Left lung (tissue), 4 donors: ENCODE measurements at regions not wholly inside any gene's neighbourhood (a gene's known extent, or its start where the extent isn't known, plus 50 kb on each side); places are given as distances from the start of the nearest gene placed in this dataset.
"Not testable (repeated sequence)": the region's sequence is repeated elsewhere in the genome, so short reads cannot be mapped to it uniquely, and the experiment has no call there.

ENCODE experiments used
- ATAC-seq: fragments of 200-7000 bp; cut with Tn5 transposase; one replicate; pipeline ENCODE4 v1.9.1; 2020; ENCODE audit warnings: moderate library complexity
- DNase-seq, 4 donors: peaks; one replicate each; pipeline ENCODE4 v3.0.0-alpha.2; 2013 to 2020
- H3K27ac ChIP-seq, 2 donors: fragments of 200-600 bp; sonication (generic) in 1 of 2; one replicate each; pipeline versions ENCODE4 v1.5.0 to v1.8.0; 2020 to 2021
- H3K27me3 ChIP-seq, 2 donors: fragments of 200-600 bp; sonication (generic) in 1 of 2; one replicate each; pipeline versions ENCODE4 v1.5.0 to v1.8.0; 2020 to 2021
- H3K36me3 ChIP-seq, 2 donors: fragments of 200-600 bp; sonication (generic) in 1 of 2; one replicate each; pipeline versions ENCODE4 v1.5.0 to v1.8.0; 2020 to 2021
- H3K4me1 ChIP-seq, 2 donors: fragments of 200-600 bp; one replicate each; pipeline ENCODE4 v1.8.0; 2021
- H3K4me3 ChIP-seq, 2 donors: fragments of 200-600 bp; sonication (generic) in 1 of 2; one replicate each; pipeline versions ENCODE4 v1.5.0 to v1.8.0; 2020 to 2021; ENCODE audit warnings: mild to moderate bottlenecking in 1 of 2
- H3K9me3 ChIP-seq, 2 donors: fragments of 200-600 bp; sonication (generic) in 1 of 2; one replicate each; pipeline versions ENCODE4 v1.5.0 to v1.8.0; 2020 to 2021
- CTCF ChIP-seq, 2 donors: fragments of 200-600 bp; sonication (generic) in 1 of 2; IDR thresholded peaks; one replicate each; pipeline versions ENCODE4 v1.5.0 to v1.8.0; 2021; ENCODE audit warnings: antibody characterized with exemption in 2 of 2
- intact Hi-C, 2 donors: fragments of 100-400 bp; cut with DNase I; formaldehyde crosslinking; loops; one replicate each; pipeline versions ENCODE4 v1.11.2 to v1.14.2; 2022
- donor health status: DM: no; HTN: yes; CAD: no.
- donor health status: DM: no; HTN: no; CAD: no.

GRCh38 chr5:121430538-121430937 is 421.1 kb upstream of the FTMT start:
- DNase-seq (no peak), ATAC-seq (no peak)
- Histone ChIP-seq H3K36me3 (no peaks in the 10 kb centered on the region), H3K27ac (no peak overlapping the region), H3K4me3 (no peak overlapping the region), H3K27me3 (no peaks in the 10 kb centered on the region), H3K9me3 (peaks cover 0 to 1% of the 10 kb centered on the region in 2 donors), H3K4me1 (no peaks in the 10 kb centered on the region)
- TF ChIP-seq CTCF (IDR thresholded peaks at IDR 0.05) = no peak
- intact Hi-C loops = no loop called here

- Histone ChIP-seq H3K4me3 (no peak overlapping the region), H3K27ac (no peak overlapping the region), H3K36me3 (no peaks in the 10 kb centered on the region), H3K9me3 (peaks cover 0 to 23% of the 10 kb centered on the region in 2 donors), H3K27me3 (no peaks in the 10 kb centered on the region), H3K4me1 (no peaks in the 10 kb centered on the region)
- DNase-seq = no peak
- intact Hi-C loops = no loop called here
- TF ChIP-seq CTCF (IDR thresholded peaks at IDR 0.05) = no peak
- ATAC-seq = no peak
Observed at GRCh38 chr5:121445511-121445910, 406.2 kb upstream of the FTMT start.

- Histone ChIP-seq H3K27ac (no peak overlapping the region), H3K27me3 (no peaks in the 10 kb centered on the region), H3K36me3 (no peaks in the 10 kb centered on the region), H3K4me3 (no peak overlapping the region), H3K4me1 (no peaks in the 10 kb centered on the region), H3K9me3 (no peaks in the 10 kb centered on the region)
- ATAC-seq (no peak), DNase-seq (no peak)
- intact Hi-C loops = no loop called here
- no peak for TF ChIP-seq CTCF (IDR thresholded peaks at IDR 0.05)
Observed at GRCh38 chr5:121462441-121462840, 389.2 kb upstream of the FTMT start.

- H3K4me3 ChIP-seq, H3K36me3 ChIP-seq, H3K4me1 ChIP-seq, DNase-seq, ATAC-seq, intact Hi-C loops, H3K27ac ChIP-seq, H3K27me3 ChIP-seq, H3K9me3 ChIP-seq: not testable (repeated sequence)
Observed at GRCh38 chr5:121471222-121471621, 380.5 kb upstream of the FTMT start.

GRCh38 chr5:121478636-121479035 is 373.0 kb upstream of the FTMT start:
- Histone ChIP-seq H3K4me1 (no peaks in the 10 kb centered on the region), H3K9me3 (no peaks in the 10 kb centered on the region), H3K36me3 (no peaks in the 10 kb centered on the region), H3K27ac (no peak overlapping the region), H3K4me3 (no peak overlapping the region), H3K27me3 (no peaks in the 10 kb centered on the region)
- intact Hi-C loops = no loop called here
- DNase-seq (no peak), ATAC-seq (no peak)
- TF ChIP-seq CTCF (IDR thresholded peaks at IDR 0.05) = no peak

- intact Hi-C loops = no loop called here
- no peak for TF ChIP-seq CTCF (IDR thresholded peaks at IDR 0.05)
- no peak overlapping the region for H3K4me3 ChIP-seq
- H3K4me1 ChIP-seq = no peaks in the 10 kb centered on the region
- H3K27me3 ChIP-seq = no peaks in the 10 kb centered on the region
- ATAC-seq = no peak
- H3K27ac ChIP-seq = no peak overlapping the region
- DNase-seq = no peak
- H3K9me3 ChIP-seq = no peaks in the 10 kb centered on the region
- no peaks in the 10 kb centered on the region for H3K36me3 ChIP-seq
Observed at GRCh38 chr5:121479337-121479736, 372.3 kb upstream of the FTMT start.
